Dendritic cell treated with granulocyte-macrophage colony-stimulating factor and Interleukin-4, amounts not matched to agents 40 ng/mL and 50 ng/mL, for 4 days (primary cell): ENCODE measurements at regions not wholly inside any gene's neighbourhood (a gene's known extent, or its start where the extent isn't known, plus 50 kb on each side); places are given as distances from the start of the nearest gene placed in this dataset.
"Not testable (repeated sequence)": the region's sequence is repeated elsewhere in the genome, so short reads cannot be mapped to it uniquely, and the experiment has no call there.

Experiments
- H3K27ac Mint-ChIP-seq: one replicate; pipeline ENCODE4 v1.8.0; 2022; ENCODE audit warnings: mild to moderate bottlenecking, mixed read lengths
- H3K27me3 Mint-ChIP-seq: one replicate; pipeline ENCODE4 v1.8.0; 2022; ENCODE audit warnings: mild to moderate bottlenecking, mixed read lengths
- H3K36me3 Mint-ChIP-seq: one replicate; pipeline ENCODE4 v1.8.0; 2022; ENCODE audit warnings: low read depth, mixed read lengths
- H3K4me1 Mint-ChIP-seq: one replicate; pipeline ENCODE4 v1.8.0; 2022; ENCODE audit warnings: low read depth, mixed read lengths
- H3K4me3 Mint-ChIP-seq: one replicate; pipeline ENCODE4 v1.8.0; 2022; ENCODE audit warnings: mild to moderate bottlenecking, moderate library complexity, mixed read lengths
- H3K9me3 Mint-ChIP-seq: one replicate; pipeline ENCODE4 v1.8.0; 2022; ENCODE audit warnings: mixed read lengths
- intact Hi-C: fragments of 100-400 bp; cut with micrococcal nuclease; formaldehyde crosslinking; loops from one replicate; pipeline ENCODE4 v1.15.0; 2022

- H3K27me3 Mint-ChIP-seq: no peaks in the 10 kb centered on the region
- no peaks in the 10 kb centered on the region for H3K36me3 Mint-ChIP-seq
- intact Hi-C loops: no loop called here
Observed at GRCh38 chr6:92469186-92469828, 950.1 kb downstream of the EPHA7 start.

DNA sequence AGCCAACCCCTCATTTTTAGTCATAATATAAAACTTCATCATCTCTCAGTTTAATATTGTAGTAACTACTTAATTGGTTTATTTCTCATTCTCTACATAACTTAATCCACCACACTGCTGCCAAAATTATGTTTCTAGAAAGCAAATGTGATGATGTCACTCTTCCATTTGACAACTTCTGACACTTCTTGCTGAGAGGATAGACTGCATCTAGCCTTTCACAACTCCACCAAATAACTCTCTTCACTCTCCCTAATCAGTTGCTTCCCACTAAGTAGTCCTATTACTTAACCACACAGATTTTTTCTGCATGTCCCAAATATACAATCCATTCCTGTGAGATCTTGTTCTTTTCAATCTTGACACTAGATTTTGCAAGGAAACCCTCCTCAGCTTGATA, 951.3 kb downstream of the EPHA7 start:
- Mint-ChIP-seq H3K36me3 (no peaks in the 10 kb centered on the region), H3K9me3 (peaks cover 15% of the 10 kb centered on the region), H3K27ac (no peak overlapping the region), H3K27me3 (no peaks in the 10 kb centered on the region), H3K4me3 (no peak overlapping the region), H3K4me1 (no peaks in the 10 kb centered on the region)
- intact Hi-C loops: no loop called here

More at GRCh38 chr6:92469186-92469828, 950.1 kb downstream of the EPHA7 start:
- Mint-ChIP-seq H3K9me3 (peaks cover 10% of the 10 kb centered on the region), H3K27ac (no peak overlapping the region), H3K4me3 (no peak overlapping the region), H3K4me1 (no peaks in the 10 kb centered on the region)

DNA sequence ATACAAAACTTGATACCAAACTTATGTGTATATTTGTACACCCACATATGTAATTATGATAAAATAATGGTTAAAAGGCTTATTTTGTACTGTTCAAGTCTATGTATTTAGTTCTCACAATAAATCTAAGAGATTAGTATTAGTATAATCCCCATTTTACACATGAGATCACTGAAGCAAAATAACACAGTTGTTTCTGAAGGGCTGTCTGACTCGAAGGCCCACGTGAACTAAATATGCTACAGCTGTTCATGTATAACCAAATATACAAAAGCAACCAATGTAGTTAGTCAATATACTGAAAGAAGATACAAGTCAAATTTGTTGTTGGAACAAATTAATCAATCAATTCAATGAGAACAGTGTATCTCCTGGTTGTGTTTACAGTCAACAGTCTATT, 959.2 kb downstream of the EPHA7 start:
- H3K27ac Mint-ChIP-seq: no peak overlapping the region
- no peaks in the 10 kb centered on the region for H3K27me3 Mint-ChIP-seq
- no peaks in the 10 kb centered on the region for H3K4me1 Mint-ChIP-seq
- no peaks in the 10 kb centered on the region for H3K36me3 Mint-ChIP-seq
- H3K4me3 Mint-ChIP-seq: no peak overlapping the region
- intact Hi-C loops: no loop called here
- peaks cover 12% of the 10 kb centered on the region for H3K9me3 Mint-ChIP-seq

DNA sequence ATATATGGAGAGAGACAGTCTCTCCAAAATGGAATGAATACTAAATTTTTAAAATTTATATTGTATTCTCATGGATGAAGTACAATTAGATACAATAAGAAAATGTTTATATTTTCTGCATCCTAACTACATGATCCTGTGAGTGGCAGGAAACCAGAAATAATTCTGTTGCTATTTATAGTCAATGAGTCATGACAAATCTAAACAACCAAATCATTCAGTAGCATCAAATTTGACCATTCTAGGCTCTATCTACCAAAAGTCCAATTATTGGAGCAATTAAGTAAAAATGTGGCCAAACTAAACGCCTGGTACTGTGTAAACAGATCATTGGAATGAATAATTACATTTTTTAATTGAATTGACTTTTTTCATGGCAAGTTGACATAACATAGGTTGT, 959.8 kb downstream of the EPHA7 start:
- no peaks in the 10 kb centered on the region for H3K27me3 Mint-ChIP-seq

GRCh38 chr6:92446052-92446451, 973.3 kb downstream of the EPHA7 start:
- Mint-ChIP-seq H3K36me3 (no peaks in the 10 kb centered on the region), H3K27me3 (no peaks in the 10 kb centered on the region)
- intact Hi-C loops: no loop called here

More for the DNA sequence above, 959.8 kb downstream of the EPHA7 start:
- Mint-ChIP-seq H3K9me3 (peaks cover 11% of the 10 kb centered on the region), H3K4me3 (no peak overlapping the region), H3K4me1 (no peaks in the 10 kb centered on the region), H3K36me3 (no peaks in the 10 kb centered on the region), H3K27ac (no peak overlapping the region)
- intact Hi-C loops: no loop called here

GRCh38 chr6:92433911-92434310, 985.4 kb downstream of the EPHA7 start:
- intact Hi-C loops: no loop called here
- Mint-ChIP-seq H3K27me3 (no peaks in the 10 kb centered on the region), H3K9me3 (no peaks in the 10 kb centered on the region), H3K4me3 (no peak overlapping the region), H3K27ac (no peak overlapping the region), H3K36me3 (no peaks in the 10 kb centered on the region), H3K4me1 (no peaks in the 10 kb centered on the region)

More at GRCh38 chr6:92446052-92446451, 973.3 kb downstream of the EPHA7 start:
- Mint-ChIP-seq H3K4me1 (no peaks in the 10 kb centered on the region), H3K27ac (no peak overlapping the region), H3K4me3 (no peak overlapping the region), H3K9me3 (peaks cover 18% of the 10 kb centered on the region)

GRCh38 chr6:92431502-92431901, 987.9 kb downstream of the EPHA7 start:
- H3K4me1 Mint-ChIP-seq: no peaks in the 10 kb centered on the region
- H3K27me3 Mint-ChIP-seq: no peaks in the 10 kb centered on the region
- peaks cover 9% of the 10 kb centered on the region for H3K9me3 Mint-ChIP-seq
- no peak overlapping the region for H3K27ac Mint-ChIP-seq
- no peak overlapping the region for H3K4me3 Mint-ChIP-seq
- intact Hi-C loops: no loop called here
- no peaks in the 10 kb centered on the region for H3K36me3 Mint-ChIP-seq

DNA sequence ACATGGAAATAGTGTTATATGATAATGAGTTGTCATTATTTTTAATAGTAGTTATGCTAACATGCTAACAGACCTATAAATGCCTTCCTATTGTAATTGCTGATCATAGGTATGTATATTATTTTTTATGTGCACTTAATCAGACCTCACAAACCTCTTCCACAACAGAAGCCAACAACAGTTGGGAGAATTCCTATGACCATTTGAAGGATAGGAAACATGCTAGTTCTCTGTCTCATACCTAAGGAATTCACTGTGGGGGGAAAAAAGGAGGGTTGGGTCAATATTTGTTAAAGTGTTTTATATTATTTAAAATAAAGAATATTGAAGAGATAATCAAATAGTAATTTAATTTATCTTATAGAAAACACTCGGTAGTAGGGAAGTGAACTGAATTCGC, 990.9 kb downstream of the EPHA7 start:
- Mint-ChIP-seq H3K9me3 (peaks cover 29% of the 10 kb centered on the region), H3K36me3 (no peaks in the 10 kb centered on the region)

DNA sequence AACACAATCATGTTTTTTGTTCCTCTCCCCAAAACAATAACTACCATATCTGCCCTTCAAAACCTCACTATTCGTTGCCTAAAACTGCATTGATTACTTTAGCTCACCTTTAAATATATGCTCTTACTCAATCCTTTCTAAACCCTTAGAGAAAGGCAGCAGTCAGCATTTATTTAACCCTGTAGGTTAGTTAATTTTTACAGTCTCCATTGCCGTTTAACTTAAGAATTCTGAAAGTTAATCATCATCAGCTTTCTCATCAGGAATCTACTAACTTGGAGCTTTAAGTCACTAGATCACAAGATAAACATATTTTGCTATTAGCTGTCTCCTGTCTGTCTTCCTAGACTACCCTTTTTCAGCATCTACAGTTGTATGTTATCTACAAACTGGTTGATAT, 991.9 kb downstream of the EPHA7 start:
- no peaks in the 10 kb centered on the region for H3K27me3 Mint-ChIP-seq
- no peak overlapping the region for H3K27ac Mint-ChIP-seq
- H3K4me3 Mint-ChIP-seq: no peak overlapping the region
- intact Hi-C loops: no loop called here
- H3K4me1 Mint-ChIP-seq: no peaks in the 10 kb centered on the region
- H3K9me3 Mint-ChIP-seq: peaks cover 32% of the 10 kb centered on the region
- no peaks in the 10 kb centered on the region for H3K36me3 Mint-ChIP-seq

More for the DNA sequence above, 990.9 kb downstream of the EPHA7 start:
- Mint-ChIP-seq H3K27me3 (no peaks in the 10 kb centered on the region), H3K27ac (no peak overlapping the region), H3K4me3 (no peak overlapping the region), H3K4me1 (no peaks in the 10 kb centered on the region)
- intact Hi-C loops: no loop called here

DNA sequence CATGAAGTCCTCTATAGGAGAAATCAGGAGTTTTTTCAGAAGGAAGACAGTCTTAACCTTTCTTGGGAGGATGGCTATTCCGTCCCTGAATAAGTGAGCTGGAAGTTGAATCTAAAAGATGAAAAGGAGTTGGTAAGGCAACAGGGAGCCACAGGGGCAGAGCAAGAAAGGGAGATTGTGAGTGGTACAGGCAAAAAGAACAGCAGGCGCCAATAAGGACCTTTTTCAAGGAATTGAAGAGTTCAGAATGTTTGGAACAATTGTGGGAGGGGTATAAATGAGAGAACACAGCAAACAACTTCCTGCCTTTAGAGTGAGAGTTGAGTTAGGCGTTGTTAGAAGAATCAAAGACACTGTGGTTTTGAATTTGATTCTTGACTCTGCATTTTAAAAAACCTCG, 1003.7 kb downstream of the EPHA7 start:
- H3K27me3 Mint-ChIP-seq: no peaks in the 10 kb centered on the region
- H3K27ac Mint-ChIP-seq: no peak overlapping the region
- no peak overlapping the region for H3K4me3 Mint-ChIP-seq
- H3K4me1 Mint-ChIP-seq: no peaks in the 10 kb centered on the region
- no peaks in the 10 kb centered on the region for H3K36me3 Mint-ChIP-seq
- H3K9me3 Mint-ChIP-seq: peaks cover 13% of the 10 kb centered on the region
- intact Hi-C loops: no loop called here

GRCh38 chr6:92408350-92408749, 1011.0 kb downstream of the EPHA7 start:
- Mint-ChIP-seq H3K27me3 (no peaks in the 10 kb centered on the region), H3K9me3 (peaks cover 32% of the 10 kb centered on the region), H3K4me3 (no peak overlapping the region), H3K27ac (no peak overlapping the region), H3K4me1 (no peaks in the 10 kb centered on the region), H3K36me3 (no peaks in the 10 kb centered on the region)
- intact Hi-C loops: no loop called here

GRCh38 chr6:92404281-92404680, 1015.1 kb downstream of the EPHA7 start:
- intact Hi-C loops: no loop called here
- Mint-ChIP-seq H3K9me3 (peaks cover 15% of the 10 kb centered on the region), H3K4me3 (no peak overlapping the region), H3K36me3 (no peaks in the 10 kb centered on the region), H3K27ac (no peak overlapping the region), H3K27me3 (no peaks in the 10 kb centered on the region), H3K4me1 (no peaks in the 10 kb centered on the region)

DNA sequence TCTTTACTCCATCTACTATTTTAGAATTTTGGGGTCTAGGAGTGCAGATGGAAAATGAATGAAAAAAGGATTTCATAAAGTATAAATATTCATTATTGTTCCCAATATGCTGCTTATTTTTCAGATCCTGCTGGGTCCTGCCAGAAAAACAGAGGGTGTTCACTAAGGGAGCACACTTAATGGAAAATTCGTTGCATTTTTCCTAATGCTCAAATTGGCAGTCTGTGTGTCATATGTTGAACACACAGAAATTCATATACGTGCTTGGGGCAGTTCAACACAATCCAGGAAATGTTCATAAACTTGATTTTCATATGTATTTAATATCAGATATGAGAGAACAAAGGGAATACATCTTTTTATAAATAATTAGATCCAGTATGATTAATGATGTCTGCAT, 1019.4 kb downstream of the EPHA7 start:
- H3K36me3 Mint-ChIP-seq: no peaks in the 10 kb centered on the region
- H3K27ac Mint-ChIP-seq: no peak overlapping the region
- H3K4me3 Mint-ChIP-seq: no peak overlapping the region
- no peaks in the 10 kb centered on the region for H3K27me3 Mint-ChIP-seq
- no peaks in the 10 kb centered on the region for H3K9me3 Mint-ChIP-seq
- intact Hi-C loops: no loop called here
- no peaks in the 10 kb centered on the region for H3K4me1 Mint-ChIP-seq

DNA sequence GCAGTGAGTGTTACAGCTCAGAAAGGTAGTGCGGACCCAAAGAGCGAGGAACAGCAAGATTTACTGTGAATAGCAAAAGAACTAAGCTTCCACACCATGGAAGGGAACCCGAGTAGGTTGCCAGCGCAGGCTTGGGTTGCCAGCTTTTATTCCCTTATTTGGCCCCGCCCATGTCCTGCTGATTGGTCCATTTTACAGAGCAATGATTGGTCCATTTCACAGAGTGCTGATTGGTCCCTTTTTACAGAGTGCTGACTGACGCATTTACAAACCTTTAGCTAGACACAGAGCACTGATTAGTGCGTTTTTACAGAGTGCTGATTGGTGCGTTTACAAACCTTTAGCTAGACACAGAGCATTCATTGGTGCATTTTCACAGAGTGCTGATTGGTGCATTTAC, 1030.7 kb downstream of the EPHA7 start:
- H3K27me3 Mint-ChIP-seq, H3K36me3 Mint-ChIP-seq, H3K4me3 Mint-ChIP-seq, H3K4me1 Mint-ChIP-seq, H3K9me3 Mint-ChIP-seq, H3K27ac Mint-ChIP-seq, intact Hi-C loops: not testable (repeated sequence)
